PC-9 (cell line): ENCODE measurements at regions not wholly inside any gene's neighbourhood (a gene's known extent, or its start where the extent isn't known, plus 50 kb on each side); places are given as distances from the start of the nearest gene placed in this dataset.

Experiments
- BruUV-seq: library from RNA; stranded (reverse); fragments of 400-500 nt; replicated peaks from 2 replicates; lab custom pipeline; 2021; lab: Mats Ljungman, UMichigan
- CTCF ChIA-PET: fragments of 300-600 bp; sonication (Branson Sonifier 250); formaldehyde crosslinking; loops from one replicate; lab custom pipeline; 2022; ENCODE audit warnings: antibody characterized with exemption; lab: Charles Lee
- POLR2A ChIA-PET: fragments of 300-600 bp; sonication (Branson Sonifier 250); formaldehyde crosslinking; loops from one replicate; lab custom pipeline; 2022; ENCODE audit warnings: antibody characterized with exemption; ENCODE audit not compliant: unreplicated experiment; lab: Charles Lee
- DNase-seq, 2 experiments: peaks; one replicate each; pipeline versions ENCODE4 v3.0.0 to v3.0.0-alpha.2; 2015 to 2022; ENCODE audit warnings: mixed read lengths in 1 of 2
- H2AFZ ChIP-seq: fragments of 200-600 bp; sonication (generic); 2 replicates; pipeline ENCODE4 v1.8.1; 2017; ENCODE audit warnings: antibody characterized with exemption
- H3F3A ChIP-seq: fragments of 200-600 bp; sonication (generic); 2 replicates; pipeline ENCODE4 v1.8.1; 2017; ENCODE audit warnings: antibody characterized with exemption, mild to moderate bottlenecking, low read depth; ENCODE audit not compliant: insufficient read depth
- H3K27ac ChIP-seq: fragments of 200-600 bp; sonication (generic); 2 replicates; pipeline ENCODE4 v1.6.1; 2016; ENCODE audit warnings: mixed run types
- H3K27me3 ChIP-seq: fragments of 200-600 bp; sonication (generic); 2 replicates; pipeline ENCODE4 v1.6.1; 2016; ENCODE audit warnings: low read depth, mixed run types; ENCODE audit not compliant: insufficient read depth
- H3K36me3 ChIP-seq: fragments of 200-600 bp; sonication (generic); 2 replicates; pipeline ENCODE4 v1.6.1; 2016; ENCODE audit warnings: low read depth, mixed run types
- H3K4me1 ChIP-seq: fragments of 200-600 bp; sonication (generic); replicated peaks from 2 replicates; pipeline ENCODE4 v1.6.1; 2016; ENCODE audit warnings: mixed run types; ENCODE audit not compliant: insufficient read depth
- H3K4me2 ChIP-seq: fragments of 200-600 bp; sonication (generic); 2 replicates; pipeline ENCODE4 v1.6.1; 2017; ENCODE audit warnings: mixed run types
- H3K4me3 ChIP-seq: fragments of 200-600 bp; sonication (generic); 2 replicates; pipeline ENCODE4 v1.6.1; 2016; ENCODE audit warnings: mixed run types
- H3K79me2 ChIP-seq: fragments of 200-600 bp; sonication (generic); 2 replicates; pipeline ENCODE4 v1.6.1; 2017; ENCODE audit warnings: low read depth, mixed run types
- H3K9me2 ChIP-seq: fragments of 200-600 bp; sonication (generic); 2 replicates; pipeline ENCODE4 v1.8.1; 2017; ENCODE audit warnings: mild to moderate bottlenecking; ENCODE audit not compliant: insufficient read depth
- H3K9me3 ChIP-seq: fragments of 200-600 bp; sonication (generic); 2 replicates; pipeline ENCODE4 v1.8.1; 2016; ENCODE audit warnings: low read depth; ENCODE audit not compliant: insufficient read depth
- H4K20me1 ChIP-seq: fragments of 200-600 bp; sonication (generic); 2 replicates; pipeline ENCODE4 v1.8.1; 2017; ENCODE audit not compliant: insufficient read depth
- CTCF ChIP-seq: fragments of 200-600 bp; sonication (generic); conservative IDR thresholded peaks from 2 replicates; pipeline ENCODE4 v1.6.1; 2017; ENCODE audit warnings: mixed run types, antibody characterized with exemption, mild to moderate bottlenecking, moderate library complexity
- EZH2 ChIP-seq: fragments of 200-600 bp; sonication (generic); IDR thresholded peaks from 2 replicates; pipeline ENCODE4 v1.8.0; 2017; ENCODE audit warnings: antibody characterized with exemption, low read depth
- intact Hi-C: fragments of 100-400 bp; cut with micrococcal nuclease; formaldehyde crosslinking; loops from one replicate; pipeline ENCODE4 v1.10.0; 2022; ENCODE audit not compliant: unreplicated experiment

- Histone ChIP-seq H3K4me2 (no peak overlapping the region), H3K9me2 (no peaks in the 10 kb centered on the region), H3K27ac (no peak overlapping the region), H3K4me3 (no peak overlapping the region), H3K79me2 (no peaks in the 10 kb centered on the region), H3K27me3 (no peaks in the 10 kb centered on the region), H3F3A (no peaks in the 10 kb centered on the region), H4K20me1 (no peaks in the 10 kb centered on the region), H2AFZ (no peak overlapping the region), H3K9me3 (no peaks in the 10 kb centered on the region), H3K36me3 (no peaks in the 10 kb centered on the region), H3K4me1 (no peaks in the 10 kb centered on the region)
- POLR2A ChIA-PET: no interaction called here
- BruUV-seq: no TSS peak
- no peak for DNase-seq
- no peak for TF ChIP-seq CTCF
- TF ChIP-seq EZH2: no peak
- intact Hi-C loops: no loop called here
- CTCF ChIA-PET: no interaction called here
Measured at GRCh38 chr4:58617226-58617625, 1507.0 kb upstream of the IGFBP7 start.

GRCh38 chr4:58611012-58611411, 1500.8 kb upstream of the IGFBP7 start:
- BruUV-seq: no TSS peak
- POLR2A ChIA-PET: no interaction called here
- TF ChIP-seq CTCF (no peak), EZH2 (no peak)
- Histone ChIP-seq H2AFZ (no peak overlapping the region), H3K27ac (no peak overlapping the region), H3K79me2 (no peaks in the 10 kb centered on the region), H3K4me2 (no peak overlapping the region), H4K20me1 (no peaks in the 10 kb centered on the region), H3K4me3 (no peak overlapping the region), H3K27me3 (no peaks in the 10 kb centered on the region), H3K9me2 (no peaks in the 10 kb centered on the region), H3F3A (no peaks in the 10 kb centered on the region), H3K4me1 (no peaks in the 10 kb centered on the region), H3K36me3 (no peaks in the 10 kb centered on the region), H3K9me3 (no peaks in the 10 kb centered on the region)
- intact Hi-C loops: no loop called here
- CTCF ChIA-PET: no interaction called here
- DNase-seq: no peak

- POLR2A ChIA-PET: no interaction called here
- no TSS peak for BruUV-seq
- Histone ChIP-seq H3K79me2 (no peaks in the 10 kb centered on the region), H4K20me1 (no peaks in the 10 kb centered on the region), H3K27me3 (no peaks in the 10 kb centered on the region), H3K27ac (no peak overlapping the region), H3K4me1 (no peaks in the 10 kb centered on the region), H3K9me3 (no peaks in the 10 kb centered on the region), H3K4me3 (no peak overlapping the region), H3K9me2 (no peaks in the 10 kb centered on the region), H3K4me2 (no peak overlapping the region), H3F3A (no peaks in the 10 kb centered on the region), H3K36me3 (no peaks in the 10 kb centered on the region), H2AFZ (no peak overlapping the region)
- TF ChIP-seq CTCF: no peak
- TF ChIP-seq EZH2: no peak
- no peak for DNase-seq
- intact Hi-C loops: no loop called here
- CTCF ChIA-PET: no interaction called here
Measured at GRCh38 chr4:58606303-58606702, 1496.1 kb upstream of the IGFBP7 start.
